ENCODE measurements at regions not wholly inside any gene's neighbourhood (a gene's known extent, or its start where the extent isn't known, plus 50 kb on each side); places are given as distances from the start of the nearest gene placed in this dataset.

DNA sequence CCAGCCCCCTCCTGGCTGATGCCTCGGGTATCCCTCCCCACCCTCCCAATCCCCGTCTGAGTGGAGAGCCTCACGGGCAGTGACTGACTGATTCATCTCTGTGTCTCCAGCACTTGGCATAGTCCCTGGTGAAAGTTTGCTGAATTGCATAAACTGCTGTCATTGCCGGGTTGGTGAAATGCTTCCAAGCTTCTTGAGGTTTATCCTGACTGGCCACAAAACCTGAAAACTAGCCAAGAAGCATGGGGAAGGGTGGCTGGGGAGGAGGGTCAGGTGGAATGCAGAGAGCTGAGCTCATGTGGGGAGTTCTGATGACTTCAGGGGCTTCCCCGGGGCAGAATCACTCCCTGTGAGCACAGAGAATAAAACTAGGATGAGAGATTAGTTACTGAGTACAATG lies 56.9 kb upstream of the GGTA1 start:
- DNase-seq (ENCODE audit: extremely low spot score in 2 of 2), result no peak
- H3K27me3 ChIP-seq, result no peaks in the 10 kb centered on the region
- no peak overlapping the region for H3K4me3 ChIP-seq
- peaks cover 23% of the 10 kb centered on the region for H3K4me1 ChIP-seq
- no peak overlapping the region for H3K27ac ChIP-seq
- TF ChIP-seq, protein P1, sequence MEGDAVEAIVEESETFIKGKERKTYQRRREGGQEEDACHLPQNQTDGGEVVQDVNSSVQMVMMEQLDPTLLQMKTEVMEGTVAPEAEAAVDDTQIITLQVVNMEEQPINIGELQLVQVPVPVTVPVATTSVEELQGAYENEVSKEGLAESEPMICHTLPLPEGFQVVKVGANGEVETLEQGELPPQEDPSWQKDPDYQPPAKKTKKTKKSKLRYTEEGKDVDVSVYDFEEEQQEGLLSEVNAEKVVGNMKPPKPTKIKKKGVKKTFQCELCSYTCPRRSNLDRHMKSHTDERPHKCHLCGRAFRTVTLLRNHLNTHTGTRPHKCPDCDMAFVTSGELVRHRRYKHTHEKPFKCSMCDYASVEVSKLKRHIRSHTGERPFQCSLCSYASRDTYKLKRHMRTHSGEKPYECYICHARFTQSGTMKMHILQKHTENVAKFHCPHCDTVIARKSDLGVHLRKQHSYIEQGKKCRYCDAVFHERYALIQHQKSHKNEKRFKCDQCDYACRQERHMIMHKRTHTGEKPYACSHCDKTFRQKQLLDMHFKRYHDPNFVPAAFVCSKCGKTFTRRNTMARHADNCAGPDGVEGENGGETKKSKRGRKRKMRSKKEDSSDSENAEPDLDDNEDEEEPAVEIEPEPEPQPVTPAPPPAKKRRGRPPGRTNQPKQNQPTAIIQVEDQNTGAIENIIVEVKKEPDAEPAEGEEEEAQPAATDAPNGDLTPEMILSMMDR (IDR thresholded peaks at IDR 0.05), result no peak
- TF ChIP-seq POLR2AphosphoS5 (IDR thresholded peaks at IDR 0.05; ENCODE audit: insufficient read depth in 1 of 2, low read depth in 1 of 2) (no peak), POLR2A (IDR thresholded peaks at IDR 0.05) (no peak)
- no peaks in the 10 kb centered on the region for H3K9me3 ChIP-seq
- no peaks in the 10 kb centered on the region for H3K36me3 ChIP-seq
- intact Hi-C loops (cut with DNase I), result loop anchor here (5.0 kb wide), 1 partner anchor 46 kb away; no protein-coding TSS in a partner anchor

DNA sequence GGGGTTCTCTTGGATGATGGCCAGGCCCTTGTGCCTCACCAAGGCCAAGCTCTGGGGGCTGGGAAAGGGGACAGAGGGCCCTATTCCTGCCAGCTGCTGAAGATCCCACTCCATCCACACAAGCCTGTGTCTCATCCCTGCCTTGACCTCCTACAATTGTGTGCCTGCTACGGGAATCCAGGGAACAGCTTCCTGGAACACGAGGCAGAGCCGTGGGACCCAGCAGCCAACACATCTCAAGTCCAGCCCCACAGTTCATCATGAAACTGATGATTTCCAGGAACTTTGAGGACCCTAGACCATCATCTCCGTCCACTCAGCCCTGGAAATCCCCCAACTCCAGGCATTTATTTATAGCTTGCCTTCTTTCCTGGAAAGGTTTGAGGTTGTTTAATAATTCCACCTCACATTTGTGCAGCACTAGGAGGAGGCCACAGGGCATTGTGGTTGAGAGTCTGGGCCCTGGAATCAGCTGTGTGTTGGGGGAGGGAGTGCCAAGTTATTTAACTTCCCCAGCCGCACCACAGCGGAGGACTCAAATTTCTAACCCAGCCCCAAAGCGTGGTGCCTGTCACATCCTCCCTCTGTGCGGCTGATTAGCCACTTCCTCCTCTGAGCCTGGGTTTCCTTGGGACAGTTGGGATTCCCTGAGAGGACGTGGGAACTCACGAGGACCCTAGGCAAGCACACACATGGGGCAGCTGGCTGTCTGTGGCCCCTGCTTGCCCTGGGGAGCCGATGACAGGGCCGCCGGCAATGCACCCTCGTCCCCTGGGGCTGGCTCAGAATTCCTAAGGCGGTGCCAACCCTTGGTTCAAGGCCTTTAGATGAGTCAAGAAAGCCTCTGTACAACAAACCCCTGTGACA lies 58.2 kb upstream of the GGTA1 start:
- Histone ChIP-seq H3K36me3 (no peaks in the 10 kb centered on the region), H3K9me3 (no peaks in the 10 kb centered on the region), H3K4me1 (peaks cover 29% of the 10 kb centered on the region), H3K27ac (peak overlapping the region; percentile 36), H3K27me3 (no peaks in the 10 kb centered on the region), H3K4me3 (no peak overlapping the region)
- peak; percentile 9 to 45 for TF ChIP-seq POLR2AphosphoS5 (IDR thresholded peaks at IDR 0.05; ENCODE audit: insufficient read depth in 1 of 2, low read depth in 1 of 2)
- TF ChIP-seq, protein P1 (IDR thresholded peaks at IDR 0.05), result no peak
- intact Hi-C loops (cut with DNase I), result loop anchor here (5.0 kb wide), 1 partner anchor 44 kb away; no protein-coding TSS in a partner anchor
- DNase-seq (ENCODE audit: extremely low spot score in 2 of 2), result no peak

DNA sequence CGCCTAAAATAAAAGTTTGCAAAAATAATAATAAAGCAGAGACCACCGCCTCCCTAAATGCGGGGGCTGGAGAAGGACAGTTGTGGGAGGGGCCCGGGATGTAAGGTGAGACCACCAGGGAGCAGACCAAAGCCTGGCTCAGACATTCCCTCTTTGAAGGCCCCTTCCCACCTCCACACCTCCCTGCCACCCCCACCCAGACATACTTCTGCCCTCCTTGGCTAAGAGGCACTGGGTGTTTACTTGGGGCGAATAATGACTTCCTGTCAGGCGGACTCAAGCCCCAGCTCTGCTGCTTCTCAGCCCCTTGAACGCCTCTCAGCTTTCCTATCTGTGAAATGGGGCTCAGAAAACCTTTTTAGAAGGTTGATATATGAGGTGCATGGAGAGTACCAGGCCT lies 58.8 kb upstream of the GGTA1 start:
- no peaks in the 10 kb centered on the region for H3K9me3 ChIP-seq
- no peak for TF ChIP-seq POLR2A (IDR thresholded peaks at IDR 0.05)
- no peak for TF ChIP-seq POLR2AphosphoS5 (IDR thresholded peaks at IDR 0.05; ENCODE audit: insufficient read depth in 1 of 2, low read depth in 1 of 2)
- TF ChIP-seq, protein P1 (IDR thresholded peaks at IDR 0.05), result no peak
- no peak for DNase-seq (ENCODE audit: extremely low spot score in 2 of 2)
- no peaks in the 10 kb centered on the region for H3K27me3 ChIP-seq
- H3K27ac ChIP-seq, result peak overlapping the region; percentile 36
- no peak overlapping the region for H3K4me3 ChIP-seq
- peaks cover 29% of the 10 kb centered on the region for H3K4me1 ChIP-seq
- intact Hi-C loops (cut with DNase I), result loop anchor here (5.0 kb wide), 1 partner anchor 44 kb away; no protein-coding TSS in a partner anchor
- no peaks in the 10 kb centered on the region for H3K36me3 ChIP-seq

DNA sequence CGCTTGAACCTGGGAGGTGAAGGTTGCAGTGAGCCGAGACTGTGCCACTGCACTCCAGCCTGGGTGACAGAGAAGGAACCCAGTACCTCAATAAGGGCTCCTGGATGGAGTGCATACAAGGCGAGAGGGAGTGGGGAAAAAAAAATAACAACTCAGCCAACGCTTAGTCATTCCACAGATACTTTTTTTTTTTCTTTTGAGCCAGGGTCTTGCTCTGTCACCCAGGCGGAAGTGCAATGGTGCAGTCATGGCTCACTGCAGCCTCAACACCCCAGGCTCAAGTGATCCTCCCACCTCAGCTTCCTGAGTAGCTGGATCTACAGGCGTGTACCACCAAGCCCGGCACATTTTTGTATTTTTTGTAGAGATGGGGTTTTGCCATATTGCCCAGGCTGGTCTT lies 59.5 kb upstream of the GGTA1 start:
- no peak overlapping the region for H3K27ac ChIP-seq
- intact Hi-C loops (cut with DNase I), result loop anchor here (5.0 kb wide), 1 partner anchor 43 kb away; no protein-coding TSS in a partner anchor
- TF ChIP-seq, protein P1 (IDR thresholded peaks at IDR 0.05), result no peak
- TF ChIP-seq POLR2A (IDR thresholded peaks at IDR 0.05) (no peak), POLR2AphosphoS5 (IDR thresholded peaks at IDR 0.05; ENCODE audit: insufficient read depth in 1 of 2, low read depth in 1 of 2) (no peak)
- H3K27me3 ChIP-seq, result no peaks in the 10 kb centered on the region
- H3K9me3 ChIP-seq, result no peaks in the 10 kb centered on the region
- H3K4me1 ChIP-seq, result peaks cover 29% of the 10 kb centered on the region
- no peak for DNase-seq (ENCODE audit: extremely low spot score in 2 of 2)
- H3K4me3 ChIP-seq, result no peak overlapping the region
- no peaks in the 10 kb centered on the region for H3K36me3 ChIP-seq

DNA sequence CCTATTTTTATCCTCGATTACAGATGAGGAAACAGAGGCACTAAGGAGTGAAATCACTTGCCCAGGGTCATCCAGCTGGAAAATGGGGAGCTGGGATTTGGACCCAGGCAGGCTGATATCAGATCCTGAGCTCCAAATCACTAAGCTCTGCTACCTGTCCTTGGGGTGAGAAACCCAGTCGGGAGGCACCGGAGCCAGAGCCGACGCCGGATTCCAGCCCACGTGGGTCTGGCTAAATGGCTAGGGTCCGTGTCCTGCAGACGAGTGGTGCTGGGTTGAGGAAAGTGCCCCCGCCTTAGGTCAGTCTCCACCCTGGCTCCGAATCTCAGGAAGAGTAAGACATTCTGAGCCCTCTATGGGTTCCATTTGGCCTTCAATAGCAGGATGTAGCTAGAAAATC lies 61.3 kb upstream of the GGTA1 start:
- H3K27ac ChIP-seq, result no peak overlapping the region
- H3K4me1 ChIP-seq, result peaks cover 29% of the 10 kb centered on the region
- intact Hi-C loops (cut with DNase I), result no loop called here
- TF ChIP-seq POLR2AphosphoS5 (IDR thresholded peaks at IDR 0.05; ENCODE audit: insufficient read depth in 1 of 2, low read depth in 1 of 2), result no peak
- TF ChIP-seq, protein P1 (IDR thresholded peaks at IDR 0.05), result no peak
- TF ChIP-seq POLR2A (IDR thresholded peaks at IDR 0.05), result no peak
- DNase-seq (ENCODE audit: extremely low spot score in 2 of 2), result no peak
- no peak overlapping the region for H3K4me3 ChIP-seq
- no peaks in the 10 kb centered on the region for H3K36me3 ChIP-seq
- no peaks in the 10 kb centered on the region for H3K9me3 ChIP-seq
- no peaks in the 10 kb centered on the region for H3K27me3 ChIP-seq

All from vagina (tissue), 2 donors.